ENCODE measurements at regions not wholly inside any gene's neighbourhood (a gene's known extent, or its start where the extent isn't known, plus 50 kb on each side); places are given as distances from the start of the nearest gene placed in this dataset.

- no peak for DNase-seq
- no peaks in the 10 kb centered on the region for H3K9me3 Mint-ChIP-seq (ENCODE audit: unreplicated experiment)
- no peaks in the 10 kb centered on the region for H3K4me1 Mint-ChIP-seq (ENCODE audit: low read depth, unreplicated experiment)
- no peak overlapping the region for H3K27ac Mint-ChIP-seq (ENCODE audit: unreplicated experiment)
- no peaks in the 10 kb centered on the region for H3K4me1 ChIP-seq
- H3K9me3 ChIP-seq, result no peaks in the 10 kb centered on the region
- H3K36me3 ChIP-seq (ENCODE audit: control insufficient read depth, insufficient read depth, low read length), result no peaks in the 10 kb centered on the region
- H3K27me3 ChIP-seq (replicated peaks; ENCODE audit: control insufficient read depth, insufficient read depth, low read length), result no peaks in the 10 kb centered on the region
- H3K4me3 ChIP-seq (ENCODE audit: low read depth, low read length), result no peak overlapping the region
- ChIA-PET POLR2A (no interaction called here), CTCF (no interaction called here)
- no peaks in the 10 kb centered on the region for H3K36me3 Mint-ChIP-seq (ENCODE audit: insufficient read depth, unreplicated experiment)
- no TSS peak for BruUV-seq (replicated peaks)
- TF ChIP-seq CTCF (IDR thresholded peaks at IDR 0.05; ENCODE audit: insufficient read depth in 1 of 2, low read depth in 1 of 2, low read length in 1 of 2, severe bottlenecking in 1 of 2, unreplicated experiment in 1 of 2), result no peak
- intact Hi-C loops (cut with micrococcal nuclease; ENCODE audit: unreplicated experiment), result no loop called here
- H3K4me3 Mint-ChIP-seq (ENCODE audit: unreplicated experiment), result no peak overlapping the region
- H3K27me3 Mint-ChIP-seq (ENCODE audit: insufficient read depth, unreplicated experiment), result no peaks in the 10 kb centered on the region
Measured at GRCh38 chr4:106707776-106708463, 328.2 kb downstream of the DKK2 start.

- no TSS peak for BruUV-seq (replicated peaks)
- intact Hi-C loops (cut with micrococcal nuclease; ENCODE audit: unreplicated experiment), result no loop called here
- Histone ChIP-seq H3K27me3 (replicated peaks; ENCODE audit: control insufficient read depth, insufficient read depth, low read length) (no peaks in the 10 kb centered on the region), H3K4me3 (ENCODE audit: low read depth, low read length) (no peak overlapping the region), H3K4me1 (no peaks in the 10 kb centered on the region), H3K36me3 (ENCODE audit: control insufficient read depth, insufficient read depth, low read length) (no peaks in the 10 kb centered on the region), H3K9me3 (no peaks in the 10 kb centered on the region)
- Mint-ChIP-seq H3K27me3 (ENCODE audit: insufficient read depth, unreplicated experiment) (no peaks in the 10 kb centered on the region), H3K4me1 (ENCODE audit: low read depth, unreplicated experiment) (no peaks in the 10 kb centered on the region), H3K4me3 (ENCODE audit: unreplicated experiment) (no peak overlapping the region), H3K27ac (ENCODE audit: unreplicated experiment) (no peak overlapping the region), H3K36me3 (ENCODE audit: insufficient read depth, unreplicated experiment) (no peaks in the 10 kb centered on the region), H3K9me3 (ENCODE audit: unreplicated experiment) (peaks cover 9% of the 10 kb centered on the region)
- ChIA-PET POLR2A (no interaction called here), CTCF (interaction anchor here (0.7 kb wide), 1 partner anchor 312 kb away, joined by 3 read pairs; no protein-coding TSS in a partner anchor)
- DNase-seq, result no peak
- no peak for TF ChIP-seq CTCF (IDR thresholded peaks at IDR 0.05; ENCODE audit: insufficient read depth in 1 of 2, low read depth in 1 of 2, low read length in 1 of 2, severe bottlenecking in 1 of 2, unreplicated experiment in 1 of 2)
Measured at GRCh38 chr4:106704253-106704870, 331.8 kb downstream of the DKK2 start.

- no peak overlapping the region for H3K27ac Mint-ChIP-seq (ENCODE audit: unreplicated experiment)
- no peaks in the 10 kb centered on the region for H3K36me3 Mint-ChIP-seq (ENCODE audit: insufficient read depth, unreplicated experiment)
- CTCF ChIA-PET, result no interaction called here
- no peak for DNase-seq
- Histone ChIP-seq H3K4me3 (ENCODE audit: low read depth, low read length) (no peak overlapping the region), H3K27me3 (replicated peaks; ENCODE audit: control insufficient read depth, insufficient read depth, low read length) (no peaks in the 10 kb centered on the region), H3K9me3 (no peaks in the 10 kb centered on the region), H3K4me1 (no peaks in the 10 kb centered on the region), H3K36me3 (ENCODE audit: control insufficient read depth, insufficient read depth, low read length) (no peaks in the 10 kb centered on the region)
- H3K9me3 Mint-ChIP-seq (ENCODE audit: unreplicated experiment), result peaks cover 9% of the 10 kb centered on the region
- H3K4me1 Mint-ChIP-seq (ENCODE audit: low read depth, unreplicated experiment), result no peaks in the 10 kb centered on the region
- intact Hi-C loops (cut with micrococcal nuclease; ENCODE audit: unreplicated experiment), result no loop called here
- TF ChIP-seq CTCF (IDR thresholded peaks at IDR 0.05; ENCODE audit: insufficient read depth in 1 of 2, low read depth in 1 of 2, low read length in 1 of 2, severe bottlenecking in 1 of 2, unreplicated experiment in 1 of 2), result no peak
- no TSS peak for BruUV-seq (replicated peaks)
- H3K4me3 Mint-ChIP-seq (ENCODE audit: unreplicated experiment), result no peak overlapping the region
- H3K27me3 Mint-ChIP-seq (ENCODE audit: insufficient read depth, unreplicated experiment), result no peaks in the 10 kb centered on the region
- POLR2A ChIA-PET, result no interaction called here
Measured at GRCh38 chr4:106700321-106700720, 331.7 kb upstream of the GIMD1 start.

Data from Caco-2 (cell line).